ENCODE measurements at regions not wholly inside any gene's neighbourhood (a gene's known extent, or its start where the extent isn't known, plus 50 kb on each side); places are given as distances from the start of the nearest gene placed in this dataset.

DNA sequence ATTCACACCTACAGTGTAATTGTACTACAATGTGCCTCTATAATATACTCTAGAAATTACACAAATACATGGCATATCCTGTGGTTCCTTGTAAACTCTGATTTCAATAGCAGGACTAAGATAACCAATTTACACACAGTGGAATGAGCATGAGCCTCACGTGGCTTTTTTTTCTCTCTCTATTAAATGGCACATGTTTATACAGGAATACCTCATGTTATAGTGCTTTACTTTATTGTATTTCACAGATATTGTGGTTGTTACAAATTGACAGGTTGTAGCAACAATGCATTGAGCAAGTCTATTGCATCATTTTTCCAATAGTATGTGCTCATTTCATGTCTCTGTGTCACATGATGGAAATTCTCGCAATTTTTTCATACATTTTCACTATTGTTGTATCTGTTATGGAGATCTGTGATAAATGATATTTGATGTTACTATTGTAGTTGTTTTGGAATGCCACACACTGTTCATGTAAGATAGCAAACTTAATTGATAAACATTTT, 260.0 kb downstream of the FSIP2 start:
- no peak overlapping the region for H3K9ac ChIP-seq (ENCODE audit: low read depth, low read length)
- H2AFZ ChIP-seq (ENCODE audit: low read depth, low read length): no peak overlapping the region
- no peaks in the 10 kb centered on the region for H4K20me1 ChIP-seq (ENCODE audit: insufficient read depth, low read length)
- ATAC-seq (ENCODE audit: insufficient read depth, low read depth) (no peak), DNase-seq (no peak)
- H3K27ac ChIP-seq (ENCODE audit: low read length): no peak overlapping the region
- no peaks in the 10 kb centered on the region for H3K36me3 ChIP-seq (ENCODE audit: insufficient read depth, low read length)
- H3K4me2 ChIP-seq (ENCODE audit: insufficient read depth, low read length): no peak overlapping the region
- H3K79me2 ChIP-seq (ENCODE audit: insufficient read depth, low read length): no peaks in the 10 kb centered on the region
- no peak overlapping the region for H3K4me3 ChIP-seq (ENCODE audit: low read depth in 1 of 2, low read length in 2 of 2)
- no peaks in the 10 kb centered on the region for H3K9me3 ChIP-seq (ENCODE audit: insufficient read depth, low read length, severe bottlenecking)
- H3K27me3 ChIP-seq (ENCODE audit: insufficient read depth, low read length, poor library complexity): no peaks in the 10 kb centered on the region
- H3K4me1 ChIP-seq (ENCODE audit: insufficient read depth, low read length): no peaks in the 10 kb centered on the region
- TF ChIP-seq, protein P1, sequence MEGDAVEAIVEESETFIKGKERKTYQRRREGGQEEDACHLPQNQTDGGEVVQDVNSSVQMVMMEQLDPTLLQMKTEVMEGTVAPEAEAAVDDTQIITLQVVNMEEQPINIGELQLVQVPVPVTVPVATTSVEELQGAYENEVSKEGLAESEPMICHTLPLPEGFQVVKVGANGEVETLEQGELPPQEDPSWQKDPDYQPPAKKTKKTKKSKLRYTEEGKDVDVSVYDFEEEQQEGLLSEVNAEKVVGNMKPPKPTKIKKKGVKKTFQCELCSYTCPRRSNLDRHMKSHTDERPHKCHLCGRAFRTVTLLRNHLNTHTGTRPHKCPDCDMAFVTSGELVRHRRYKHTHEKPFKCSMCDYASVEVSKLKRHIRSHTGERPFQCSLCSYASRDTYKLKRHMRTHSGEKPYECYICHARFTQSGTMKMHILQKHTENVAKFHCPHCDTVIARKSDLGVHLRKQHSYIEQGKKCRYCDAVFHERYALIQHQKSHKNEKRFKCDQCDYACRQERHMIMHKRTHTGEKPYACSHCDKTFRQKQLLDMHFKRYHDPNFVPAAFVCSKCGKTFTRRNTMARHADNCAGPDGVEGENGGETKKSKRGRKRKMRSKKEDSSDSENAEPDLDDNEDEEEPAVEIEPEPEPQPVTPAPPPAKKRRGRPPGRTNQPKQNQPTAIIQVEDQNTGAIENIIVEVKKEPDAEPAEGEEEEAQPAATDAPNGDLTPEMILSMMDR (IDR thresholded peaks at IDR 0.05; ENCODE audit: borderline replicate concordance, extremely low read depth, low read length, poor library complexity, severe bottlenecking): no peak
- no peak for TF ChIP-seq EZH2 (IDR thresholded peaks at IDR 0.05; ENCODE audit: borderline replicate concordance, low read depth, low read length, severe bottlenecking)

DNA sequence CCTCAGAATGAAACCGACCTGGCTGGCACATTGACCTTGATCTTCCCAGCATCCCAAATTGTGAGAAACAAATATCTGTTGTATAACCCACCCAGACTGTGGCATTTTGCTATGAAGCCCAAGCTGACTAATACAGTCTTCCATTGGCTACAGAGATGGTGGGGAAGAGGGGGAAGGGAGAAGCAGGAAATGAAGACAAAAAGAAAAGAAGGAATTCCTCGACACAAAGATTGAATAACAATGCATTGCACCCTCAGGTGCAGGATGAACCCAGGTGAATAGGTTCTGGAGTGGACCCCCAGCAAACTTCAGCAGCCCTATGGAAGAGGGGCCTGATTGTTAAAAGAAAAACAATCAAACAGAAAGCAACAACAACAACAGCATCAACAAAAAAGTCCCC, 270.7 kb downstream of the FSIP2 start:
- no peak for DNase-seq
- Histone ChIP-seq H3K27me3 (ENCODE audit: insufficient read depth, low read length, poor library complexity) (no peaks in the 10 kb centered on the region), H3K4me1 (ENCODE audit: insufficient read depth, low read length) (no peaks in the 10 kb centered on the region), H3K9me3 (ENCODE audit: insufficient read depth, low read length, severe bottlenecking) (no peaks in the 10 kb centered on the region), H3K27ac (ENCODE audit: low read length) (no peak overlapping the region), H3K9ac (ENCODE audit: low read depth, low read length) (no peak overlapping the region), H4K20me1 (ENCODE audit: insufficient read depth, low read length) (no peaks in the 10 kb centered on the region), H3K79me2 (ENCODE audit: insufficient read depth, low read length) (no peaks in the 10 kb centered on the region), H3K4me3 (ENCODE audit: low read depth in 1 of 2, low read length in 2 of 2) (no peak overlapping the region), H2AFZ (ENCODE audit: low read depth, low read length) (no peak overlapping the region), H3K4me2 (ENCODE audit: insufficient read depth, low read length) (no peak overlapping the region), H3K36me3 (ENCODE audit: insufficient read depth, low read length) (no peaks in the 10 kb centered on the region)
- TF ChIP-seq, protein P1 (IDR thresholded peaks at IDR 0.05; ENCODE audit: borderline replicate concordance, extremely low read depth, low read length, poor library complexity, severe bottlenecking): no peak
- TF ChIP-seq EZH2 (IDR thresholded peaks at IDR 0.05; ENCODE audit: borderline replicate concordance, low read depth, low read length, severe bottlenecking): no peak
- ATAC-seq (ENCODE audit: insufficient read depth, low read depth): no peak

DNA sequence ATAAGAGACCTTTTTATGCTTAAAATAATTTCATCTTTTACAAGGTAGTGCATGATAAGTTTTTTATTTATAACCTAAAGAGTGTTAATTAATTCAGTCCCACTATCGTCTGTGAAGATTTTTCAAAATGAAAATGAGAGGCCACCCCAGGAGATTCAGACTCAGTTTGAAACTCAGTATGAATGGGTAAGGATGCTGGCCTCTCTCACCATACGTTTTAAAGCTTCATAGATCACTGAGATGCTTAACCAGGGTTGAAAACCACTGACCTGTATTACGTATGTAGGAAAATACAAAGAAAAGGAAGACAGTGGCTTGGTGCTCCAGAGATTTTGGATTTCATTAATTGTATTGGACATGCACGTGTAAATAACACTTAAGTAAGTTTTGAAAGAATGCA, 278.7 kb downstream of the FSIP2 start:
- no peaks in the 10 kb centered on the region for H3K4me1 ChIP-seq (ENCODE audit: insufficient read depth, low read length)
- no peak overlapping the region for H3K9ac ChIP-seq (ENCODE audit: low read depth, low read length)
- H3K36me3 ChIP-seq (ENCODE audit: insufficient read depth, low read length): no peaks in the 10 kb centered on the region
- ATAC-seq (ENCODE audit: insufficient read depth, low read depth) (no peak), DNase-seq (no peak)
- no peaks in the 10 kb centered on the region for H3K79me2 ChIP-seq (ENCODE audit: insufficient read depth, low read length)
- no peak overlapping the region for H2AFZ ChIP-seq (ENCODE audit: low read depth, low read length)
- no peak overlapping the region for H3K27ac ChIP-seq (ENCODE audit: low read length)
- H3K4me3 ChIP-seq (ENCODE audit: low read depth in 1 of 2, low read length in 2 of 2): no peak overlapping the region
- H3K4me2 ChIP-seq (ENCODE audit: insufficient read depth, low read length): no peak overlapping the region
- no peaks in the 10 kb centered on the region for H4K20me1 ChIP-seq (ENCODE audit: insufficient read depth, low read length)
- H3K27me3 ChIP-seq (ENCODE audit: insufficient read depth, low read length, poor library complexity): no peaks in the 10 kb centered on the region
- TF ChIP-seq, protein P1 (IDR thresholded peaks at IDR 0.05; ENCODE audit: borderline replicate concordance, extremely low read depth, low read length, poor library complexity, severe bottlenecking): no peak
- TF ChIP-seq EZH2 (IDR thresholded peaks at IDR 0.05; ENCODE audit: borderline replicate concordance, low read depth, low read length, severe bottlenecking): no peak
- no peaks in the 10 kb centered on the region for H3K9me3 ChIP-seq (ENCODE audit: insufficient read depth, low read length, severe bottlenecking)

DNA sequence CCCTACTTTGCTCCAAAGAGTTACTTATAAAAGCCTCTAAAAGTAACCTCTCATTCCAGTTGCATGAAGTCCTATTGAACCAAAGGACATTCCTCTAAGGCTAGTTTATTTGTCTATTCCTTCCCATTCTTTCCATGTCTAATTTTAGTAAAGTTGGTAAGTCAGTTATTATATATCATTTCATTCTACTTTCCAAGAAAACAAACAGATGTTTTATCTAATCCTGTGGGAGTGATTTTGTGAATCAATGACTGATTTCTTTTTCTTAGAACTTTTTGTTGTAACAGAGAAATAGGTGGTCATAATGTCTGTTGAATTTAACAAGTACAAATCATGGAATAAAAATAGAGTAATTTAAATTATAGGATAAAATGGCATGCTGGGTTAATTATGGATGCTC, 286.3 kb downstream of the FSIP2 start:
- Histone ChIP-seq H3K9ac (ENCODE audit: low read depth, low read length) (no peak overlapping the region), H3K27ac (ENCODE audit: low read length) (no peak overlapping the region), H4K20me1 (ENCODE audit: insufficient read depth, low read length) (no peaks in the 10 kb centered on the region), H3K4me2 (ENCODE audit: insufficient read depth, low read length) (no peak overlapping the region), H3K4me3 (ENCODE audit: low read depth in 1 of 2, low read length in 2 of 2) (no peak overlapping the region), H3K36me3 (ENCODE audit: insufficient read depth, low read length) (no peaks in the 10 kb centered on the region), H3K4me1 (ENCODE audit: insufficient read depth, low read length) (no peaks in the 10 kb centered on the region), H3K27me3 (ENCODE audit: insufficient read depth, low read length, poor library complexity) (no peaks in the 10 kb centered on the region), H3K9me3 (ENCODE audit: insufficient read depth, low read length, severe bottlenecking) (peaks cover 2% of the 10 kb centered on the region), H3K79me2 (ENCODE audit: insufficient read depth, low read length) (no peaks in the 10 kb centered on the region), H2AFZ (ENCODE audit: low read depth, low read length) (no peak overlapping the region)
- no peak for ATAC-seq (ENCODE audit: insufficient read depth, low read depth)
- no peak for DNase-seq
- TF ChIP-seq, protein P1 (IDR thresholded peaks at IDR 0.05; ENCODE audit: borderline replicate concordance, extremely low read depth, low read length, poor library complexity, severe bottlenecking): no peak

Data from DND-41 (cell line).